Gastrocnemius medialis (tissue), 4 donors: ENCODE measurements at regions not wholly inside any gene's neighbourhood (a gene's known extent, or its start where the extent isn't known, plus 50 kb on each side); places are given as distances from the start of the nearest gene placed in this dataset.

ENCODE experiments used
- POLR2A ChIP-seq, 2 donors: fragments of 450-650 bp; IDR thresholded peaks; one replicate each; pipeline ENCODE4 v1.6.1; 2017; ENCODE audit warnings: antibody characterized with exemption in 2 of 2, mild to moderate bottlenecking in 2 of 2, moderate library complexity in 2 of 2
- TF ChIP-seq, protein P1 (sequence below), 5 experiments: fragments of 450-650 bp in 3 of 5; fragments of 200-600 bp in 2 of 5; sonication (generic) in 2 of 5; IDR thresholded peaks in 4 of 5; conservative IDR thresholded peaks in 1 of 5; 1 replicate in 4 of 5; 2 replicates in 1 of 5; pipeline ENCODE4 v1.5.1; 2016 to 2019; ENCODE audit warnings: antibody characterized with exemption in 5 of 5, mild to moderate bottlenecking in 3 of 5, moderate library complexity in 3 of 5

DNA sequence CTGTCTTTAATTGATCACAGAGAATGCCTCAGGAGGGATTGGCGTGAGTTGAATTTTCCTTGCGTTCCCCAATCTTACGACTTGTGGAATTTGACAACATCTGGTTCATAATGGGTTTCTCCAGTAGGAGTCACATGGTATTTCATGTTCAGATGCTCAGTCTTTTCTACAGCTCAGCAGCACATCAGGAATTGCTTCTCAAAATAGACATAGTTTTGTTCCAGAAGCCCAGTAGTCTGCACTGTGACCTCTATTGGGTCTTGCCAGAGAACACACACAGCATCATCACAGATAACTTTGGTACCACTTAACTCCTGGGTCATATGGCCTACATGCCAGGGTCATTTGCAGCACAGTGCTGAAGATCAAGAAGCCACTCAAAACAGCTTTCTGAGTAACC lies 282.5 kb upstream of the HTR2A start:
- TF ChIP-seq, protein P1, sequence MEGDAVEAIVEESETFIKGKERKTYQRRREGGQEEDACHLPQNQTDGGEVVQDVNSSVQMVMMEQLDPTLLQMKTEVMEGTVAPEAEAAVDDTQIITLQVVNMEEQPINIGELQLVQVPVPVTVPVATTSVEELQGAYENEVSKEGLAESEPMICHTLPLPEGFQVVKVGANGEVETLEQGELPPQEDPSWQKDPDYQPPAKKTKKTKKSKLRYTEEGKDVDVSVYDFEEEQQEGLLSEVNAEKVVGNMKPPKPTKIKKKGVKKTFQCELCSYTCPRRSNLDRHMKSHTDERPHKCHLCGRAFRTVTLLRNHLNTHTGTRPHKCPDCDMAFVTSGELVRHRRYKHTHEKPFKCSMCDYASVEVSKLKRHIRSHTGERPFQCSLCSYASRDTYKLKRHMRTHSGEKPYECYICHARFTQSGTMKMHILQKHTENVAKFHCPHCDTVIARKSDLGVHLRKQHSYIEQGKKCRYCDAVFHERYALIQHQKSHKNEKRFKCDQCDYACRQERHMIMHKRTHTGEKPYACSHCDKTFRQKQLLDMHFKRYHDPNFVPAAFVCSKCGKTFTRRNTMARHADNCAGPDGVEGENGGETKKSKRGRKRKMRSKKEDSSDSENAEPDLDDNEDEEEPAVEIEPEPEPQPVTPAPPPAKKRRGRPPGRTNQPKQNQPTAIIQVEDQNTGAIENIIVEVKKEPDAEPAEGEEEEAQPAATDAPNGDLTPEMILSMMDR (IDR thresholded peaks at IDR 0.05 in 4 of 5, conservative IDR thresholded peaks at IDR 0.05 in 1 of 5), result no peak
- TF ChIP-seq POLR2A (IDR thresholded peaks at IDR 0.05), result no peak
